A549 (cell line): ENCODE measurements at regions not wholly inside any gene's neighbourhood (a gene's known extent, or its start where the extent isn't known, plus 50 kb on each side); places are given as distances from the start of the nearest gene placed in this dataset.

Source experiments
- ATAC-seq, 2 experiments: fragments of 200-7000 bp in 1 of 2; fragments of >200 bp in 1 of 2; cut with Nextera tagmentation in 1 of 2; cut with Tn5 transposase in 1 of 2; 3 replicates each; pipeline versions ENCODE4 v1.8.0 to v1.9.1; 2018 to 2020; ENCODE audit warnings: mild to moderate bottlenecking in 1 of 2, moderate library complexity in 1 of 2
- CTCF ChIA-PET: fragments of 300-600 bp; sonication (Branson Sonifier 250); formaldehyde crosslinking; extraction: SDS; loops from one replicate; lab custom pipeline; 2021; ENCODE audit warnings: antibody characterized with exemption, inconsistent platforms; lab: Yijun Ruan, JAX
- POLR2A ChIA-PET: fragments of 350-600 bp; formaldehyde crosslinking; extraction: SDS; loops from one replicate; lab custom pipeline; 2021; ENCODE audit warnings: antibody characterized with exemption, inconsistent platforms; lab: Yijun Ruan, JAX
- DNase-seq, 2 experiments: peaks; one replicate each; pipeline versions ENCODE4 v3.0.0 to v3.0.0-alpha.2; 2011 to 2016; ENCODE audit warnings: low read depth in 1 of 2, low spot score in 1 of 2
- FAIRE-seq: peaks from 2 replicates; lab custom pipeline; 2011; peaks lifted over from hg19 to GRCh38; lab: Jason Lieb, UNC
- H3K27ac ChIP-seq, 2 experiments: fragments of >200 bp; sonication (Bioruptor Twin); formaldehyde crosslinking; 3 replicates each; pipeline ENCODE4 v1.5.1; 2016 to 2017
- H3K4me1 ChIP-seq: fragments of >200 bp; sonication (Bioruptor Twin); formaldehyde crosslinking; 3 replicates; pipeline ENCODE4 v1.6.1; 2016
- H3K4me2 ChIP-seq: fragments of >200 bp; sonication (Bioruptor Twin); formaldehyde crosslinking; 3 replicates; pipeline ENCODE4 v1.6.1; 2016
- H3K4me3 ChIP-seq: fragments of >200 bp; sonication (Bioruptor Twin); formaldehyde crosslinking; 3 replicates; pipeline ENCODE4 v1.5.1; 2016
- H3K9me3 ChIP-seq: fragments of >200 bp; sonication (Bioruptor Twin); formaldehyde crosslinking; 3 replicates; pipeline ENCODE4 v1.6.1; 2016
- BHLHE40 ChIP-seq: IDR thresholded peaks from 2 replicates; pipeline ENCODE4 v1.6.1; 2012; ENCODE audit warnings: low read depth, low read length, inconsistent platforms
- CEBPB ChIP-seq, 2 experiments: fragments of >200 bp in 1 of 2; sonication (Bioruptor Twin) in 1 of 2; formaldehyde crosslinking in 1 of 2; IDR thresholded peaks; 2 replicates each; pipeline ENCODE4 v1.6.1; 2012 to 2016
- CTCF ChIP-seq: fragments of >200 bp; sonication (Bioruptor Twin); formaldehyde crosslinking; IDR thresholded peaks from 3 replicates; pipeline ENCODE4 v1.5.1; 2016
- ESRRA ChIP-seq: fragments of 150-350 bp; IDR thresholded peaks from 2 replicates; pipeline ENCODE4 v1.6.1; 2014; ENCODE audit warnings: mild to moderate bottlenecking, low read length, borderline replicate concordance
- FOSB ChIP-seq: fragments of 250-450 bp; sonication (Bioruptor Pico); IDR thresholded peaks from 2 replicates; pipeline ENCODE4 v1.5.0; 2020; ENCODE audit warnings: mild to moderate bottlenecking, moderate library complexity
- GATA3 ChIP-seq: IDR thresholded peaks from 2 replicates; pipeline ENCODE4 v1.6.1; 2012; ENCODE audit warnings: borderline replicate concordance
- HDAC2 ChIP-seq: fragments of 200-600 bp; sonication (generic); IDR thresholded peaks from 2 replicates; pipeline ENCODE4 v1.6.1; 2016
- HEYL ChIP-seq: fragments of 250-450 bp; sonication (Bioruptor Pico); IDR thresholded peaks from 2 replicates; pipeline ENCODE4 v1.8.0; 2021; ENCODE audit warnings: mild to moderate bottlenecking, moderate library complexity
- HOXA7 ChIP-seq: fragments of 250-450 bp; sonication (Bioruptor Pico); IDR thresholded peaks from 2 replicates; pipeline ENCODE4 v1.5.0; 2020; ENCODE audit warnings: mild to moderate bottlenecking, moderate library complexity
- JUN ChIP-seq, 2 experiments: fragments of >200 bp; sonication (Bioruptor Twin); formaldehyde crosslinking; IDR thresholded peaks; 2 replicates in 1 of 2; 3 replicates in 1 of 2; pipeline ENCODE4 v1.6.1; 2016 to 2017
- KDM5A ChIP-seq: fragments of 200-600 bp; sonication (generic); IDR thresholded peaks from 2 replicates; pipeline ENCODE4 v1.6.1; 2016; ENCODE audit warnings: antibody characterized with exemption, mild to moderate bottlenecking
- MAZ ChIP-seq: fragments of 150-350 bp; IDR thresholded peaks from 2 replicates; pipeline ENCODE4 v1.6.1; 2014; ENCODE audit warnings: antibody characterized with exemption, low read depth, low read length, borderline replicate concordance
- MYC ChIP-seq: IDR thresholded peaks from 2 replicates; pipeline ENCODE4 v1.6.1; 2012; ENCODE audit warnings: mild to moderate bottlenecking, inconsistent platforms, low read length, improper control_type of control experiment, borderline replicate concordance
- NFE2L2 ChIP-seq: fragments of 150-350 bp; conservative IDR thresholded peaks from 2 replicates; pipeline ENCODE4 v1.6.1; 2014; ENCODE audit warnings: low read length
- POLR2A ChIP-seq: IDR thresholded peaks from 2 replicates; pipeline ENCODE4 v1.6.1; 2012; ENCODE audit warnings: mild to moderate bottlenecking, low read length
- RAD21 ChIP-seq, 2 experiments: fragments of >200 bp in 1 of 2; sonication (Bioruptor Twin) in 1 of 2; formaldehyde crosslinking in 1 of 2; IDR thresholded peaks in 1 of 2; conservative IDR thresholded peaks in 1 of 2; 2 replicates in 1 of 2; 3 replicates in 1 of 2; pipeline ENCODE4 v1.6.1; 2012 to 2018; ENCODE audit warnings: inconsistent platforms in 1 of 2
- RARB ChIP-seq: fragments of 250-450 bp; sonication (Bioruptor Pico); IDR thresholded peaks from 2 replicates; pipeline ENCODE4 v1.8.0; 2021; ENCODE audit warnings: mild to moderate bottlenecking, moderate library complexity
- RCOR1 ChIP-seq: fragments of 150-350 bp; IDR thresholded peaks from 2 replicates; pipeline ENCODE4 v1.6.1; 2014; ENCODE audit warnings: antibody characterized with exemption, low read length, low read depth
- RFX5 ChIP-seq: fragments of 450-650 bp; IDR thresholded peaks from 2 replicates; pipeline ENCODE4 v1.7.1; 2014; ENCODE audit warnings: antibody characterized with exemption, mild to moderate bottlenecking, moderate library complexity
- RNF2 ChIP-seq: fragments of 200-600 bp; sonication (generic); IDR thresholded peaks from 2 replicates; pipeline ENCODE4 v1.6.1; 2016; ENCODE audit warnings: low read depth, mild to moderate bottlenecking, antibody characterized with exemption, moderate library complexity, borderline replicate concordance
- SMC3 ChIP-seq: fragments of >200 bp; sonication (Bioruptor Twin); formaldehyde crosslinking; IDR thresholded peaks from 3 replicates; pipeline ENCODE4 v1.6.1; 2018; ENCODE audit warnings: inconsistent platforms
- TFCP2L1 ChIP-seq: fragments of 250-450 bp; sonication (Bioruptor Pico); IDR thresholded peaks from 2 replicates; pipeline ENCODE4 v1.5.0; 2021; ENCODE audit warnings: mild to moderate bottlenecking
- TP53 ChIP-seq: fragments of 250-450 bp; sonication (Bioruptor Pico); IDR thresholded peaks from 2 replicates; pipeline ENCODE4 v1.5.0; 2021; ENCODE audit warnings: mild to moderate bottlenecking, moderate library complexity
- ZC3H11A ChIP-seq: fragments of 450-650 bp; IDR thresholded peaks from 2 replicates; pipeline ENCODE4 v1.6.1; 2014; ENCODE audit warnings: antibody characterized with exemption, mild to moderate bottlenecking
- ZFP36 ChIP-seq: fragments of 450-650 bp; IDR thresholded peaks from 2 replicates; pipeline ENCODE4 v1.6.1; 2014; ENCODE audit warnings: borderline replicate concordance; ENCODE audit not compliant: partially characterized antibody
- WGBS: methylation state at CpG from one replicate; pipeline ENCODE4 v1.1.6; 2017; ENCODE audit errors: missing lambda C conversion rate; 5-methylcytosine and 5-hydroxymethylcytosine counted together

GRCh38 chr3:14295037-14295436 lies 107.4 kb upstream of the SLC6A6 start:
- no peaks in the 10 kb centered on the region for H3K9me3 ChIP-seq
- POLR2A ChIA-PET, result no interaction called here
- TF ChIP-seq CEBPB (IDR thresholded peaks at IDR 0.05) (peak; percentile 53 to 76; a peak in 3 of 4 replicates), ZC3H11A (no peak), MAZ (no peak), POLR2A (no peak), SMC3 (no peak)
- CTCF ChIA-PET, result interaction anchor here (1.4 kb wide), 1 partner anchor 16 kb away, joined by 4 read pairs; no protein-coding TSS in a partner anchor
- H3K27ac ChIP-seq, result peak overlapping the region in 1 of 2 experiments; percentile 50; a peak in 1 of 6 replicates
- WGBS, result 78% methylated on average over 3 of the region's 3 CpGs
- ATAC-seq (no peak), FAIRE-seq (no peak), DNase-seq (no peak)
- peaks cover 14% of the 10 kb centered on the region for H3K4me1 ChIP-seq
- H3K4me2 ChIP-seq, result no peak overlapping the region
- no peak overlapping the region for H3K4me3 ChIP-seq

- ATAC-seq, result peak in 1 of 2 experiments; percentile 37; a peak in 2 of 6 replicates
- H3K4me1 ChIP-seq, result peaks cover 10% of the 10 kb centered on the region
- ChIA-PET CTCF (interaction anchor here (0.8 to 1.4 kb wide), 3 partner anchors 8 to 19 kb away, joined by 3 to 4 read pairs (median 4); no protein-coding TSS in a partner anchor), POLR2A (no interaction called here)
- TF ChIP-seq FOSB (CRISPR knock-in tag) (no peak), NFE2L2 (no peak), BHLHE40 (no peak), RARB (CRISPR knock-in tag) (no peak), HEYL (no peak), MYC (no peak), ZFP36 (no peak), HOXA7 (CRISPR knock-in tag) (no peak), RAD21 (conservative IDR thresholded peaks at IDR 0.05 in 1 of 2, IDR thresholded peaks at IDR 0.05 in 1 of 2) (no peak), RFX5 (no peak), JUN (IDR thresholded peaks at IDR 0.05) (no peak), CTCF (no peak), RNF2 (no peak), TP53 (CRISPR knock-in tag) (no peak), RCOR1 (no peak), KDM5A (no peak), GATA3 (no peak)
- 72% methylated on average over 5 of the region's 5 CpGs for WGBS
- FAIRE-seq, result no peak
- H3K4me2 ChIP-seq, result peak overlapping the region; percentile 48; the same call in 2 of the 3 replicates
- no peaks in the 10 kb centered on the region for H3K9me3 ChIP-seq
- H3K4me3 ChIP-seq, result no peak overlapping the region
- peak overlapping the region in 1 of 2 experiments; percentile 61; a peak in 1 of 6 replicates for H3K27ac ChIP-seq
- no peak for DNase-seq
These were observed 106.6 kb upstream of the SLC6A6 start for GRCh38 chr3:14295801-14296200.

DNA sequence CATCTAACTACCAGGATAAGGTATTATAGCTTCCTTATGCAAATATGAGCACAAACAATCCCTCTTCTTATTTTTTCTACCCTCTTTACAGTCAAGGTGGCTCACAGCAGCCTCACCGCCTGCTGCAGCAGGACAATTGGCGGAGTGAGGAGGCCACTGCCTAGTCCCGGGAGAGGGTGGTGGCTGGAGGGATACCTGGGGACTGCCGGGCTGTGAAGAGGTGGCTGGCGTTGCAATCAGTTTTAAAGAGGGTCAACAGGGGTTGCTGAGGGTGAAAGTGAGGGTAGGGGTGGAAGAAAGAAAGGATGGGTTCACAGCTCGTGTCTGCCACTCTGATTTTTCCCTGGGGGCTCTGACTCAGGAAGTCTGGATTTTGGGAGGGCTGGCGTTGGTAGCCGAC lies 105.1 kb upstream of the SLC6A6 start:
- Histone ChIP-seq H3K4me2 (no peak overlapping the region), H3K4me1 (peaks cover 10% of the 10 kb centered on the region), H3K4me3 (no peak overlapping the region), H3K27ac (no peak overlapping the region; a peak in 1 of 6 replicates), H3K9me3 (no peaks in the 10 kb centered on the region)
- FAIRE-seq (no peak), ATAC-seq (no peak), DNase-seq (no peak)
- CTCF ChIA-PET, result interaction anchor here (2.1 kb wide), 1 partner anchor 18 kb away, joined by 4 read pairs; no protein-coding TSS in a partner anchor
- TF ChIP-seq TFCP2L1 (CRISPR knock-in tag), result no peak
- no peak for TF ChIP-seq HDAC2
- TF ChIP-seq ESRRA, result no peak
- TF ChIP-seq JUN (IDR thresholded peaks at IDR 0.05), result no peak
- WGBS, result 89% methylated on average over 8 of the region's 8 CpGs
- POLR2A ChIA-PET, result no interaction called here
